ENCODE measurements at regions not wholly inside any gene's neighbourhood (a gene's known extent, or its start where the extent isn't known, plus 50 kb on each side); places are given as distances from the start of the nearest gene placed in this dataset.
"Not testable (repeated sequence)": the region's sequence is repeated elsewhere in the genome, so short reads cannot be mapped to it uniquely, and the experiment has no call there.

DNA sequence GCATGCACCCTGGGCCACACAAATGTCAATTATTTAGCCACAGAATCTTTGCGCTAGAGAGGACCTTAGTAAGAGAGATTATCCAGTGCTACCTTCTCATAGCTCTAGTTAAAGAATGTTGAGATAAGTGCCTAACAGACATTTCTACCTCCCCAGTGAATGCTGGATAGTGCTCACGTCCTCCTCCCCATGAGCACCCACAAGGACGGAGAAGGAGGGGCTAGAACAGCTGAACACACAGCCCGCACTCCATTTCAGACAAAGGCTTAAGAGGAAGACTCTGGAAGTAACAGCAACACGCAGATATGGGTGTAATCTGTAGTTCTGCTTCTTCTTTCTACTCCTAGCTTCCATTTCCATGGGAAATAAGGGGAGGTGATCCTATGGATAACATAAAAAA is 120.5 kb downstream of the FEM1C start:
- Histone ChIP-seq H3K4me1 (ENCODE audit: control insufficient read depth in 1 of 2, extremely low read depth in 1 of 2, insufficient read depth in 2 of 2, low read length in 2 of 2) (no peaks in the 10 kb centered on the region), H3K36me3 (ENCODE audit: control insufficient read depth in 2 of 2, extremely low read depth in 1 of 2, insufficient read depth in 1 of 2, low read length in 1 of 2) (no peaks in the 10 kb centered on the region), H3K4me3 (ENCODE audit: control insufficient read depth in 1 of 2, extremely low read depth in 1 of 2, low read length in 1 of 2) (no peak overlapping the region), H3K27ac (ENCODE audit: low read length) (no peak overlapping the region), H3K9me3 (no peaks in the 10 kb centered on the region), H3K27me3 (replicated peaks in 1 of 2; ENCODE audit: control insufficient read depth in 2 of 2, extremely low read depth in 1 of 2, insufficient read depth in 2 of 2, low read length in 1 of 2) (peaks cover 0 to 2% of the 10 kb centered on the region in 2 experiments)
- no peak for DNase-seq
- H3K4me3 Mint-ChIP-seq, result no peak overlapping the region
- no CpG with 5 or more reads among the region's 5 CpGs for WGBS (ENCODE audit: insufficient coverage)
- H3K27me3 Mint-ChIP-seq, result peaks cover 10 to 11% of the 10 kb centered on the region in 2 donors
- ChIA-PET CTCF (no interaction called here), POLR2A (no interaction called here)
- H3K27ac Mint-ChIP-seq, result no peak overlapping the region
- H3K9me3 Mint-ChIP-seq, result no peaks in the 10 kb centered on the region
- ATAC-seq (replicated peaks in 1 of 4), result no peak
- H3K36me3 Mint-ChIP-seq, result no peaks in the 10 kb centered on the region
- no peaks in the 10 kb centered on the region for H3K4me1 Mint-ChIP-seq

DNA sequence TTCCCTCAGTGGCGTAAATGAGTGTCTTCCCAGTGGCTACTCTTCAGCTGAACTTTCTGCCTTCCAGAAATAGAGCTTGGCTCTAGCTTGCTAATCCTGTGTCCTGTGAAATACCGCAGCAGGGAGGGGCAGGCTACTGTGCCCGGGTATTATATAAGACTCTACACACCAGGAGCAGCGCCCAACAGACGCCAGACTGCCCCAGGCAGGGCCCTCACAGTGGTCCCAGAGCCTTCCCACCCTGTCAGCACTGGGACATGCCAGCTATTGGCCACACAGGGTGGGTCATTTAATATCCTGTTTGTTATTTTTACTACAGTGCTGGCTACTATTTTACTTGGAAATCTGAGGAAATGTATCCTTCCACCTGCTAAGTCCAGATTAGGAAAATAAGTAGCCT is 121.0 kb downstream of the FEM1C start:
- Mint-ChIP-seq H3K4me1 (no peaks in the 10 kb centered on the region), H3K4me3 (no peak overlapping the region), H3K27me3 (peaks cover 14 to 15% of the 10 kb centered on the region in 2 donors), H3K36me3 (no peaks in the 10 kb centered on the region), H3K9me3 (no peaks in the 10 kb centered on the region), H3K27ac (no peak overlapping the region)
- no peaks in the 10 kb centered on the region for H3K36me3 ChIP-seq (ENCODE audit: control insufficient read depth in 2 of 2, extremely low read depth in 1 of 2, insufficient read depth in 1 of 2, low read length in 1 of 2)
- peaks cover 0 to 2% of the 10 kb centered on the region in 2 experiments for H3K27me3 ChIP-seq (replicated peaks in 1 of 2; ENCODE audit: control insufficient read depth in 2 of 2, extremely low read depth in 1 of 2, insufficient read depth in 2 of 2, low read length in 1 of 2)
- no peaks in the 10 kb centered on the region for H3K4me1 ChIP-seq (ENCODE audit: control insufficient read depth in 1 of 2, extremely low read depth in 1 of 2, insufficient read depth in 2 of 2, low read length in 2 of 2)
- DNase-seq (no peak), ATAC-seq (replicated peaks in 1 of 4) (no peak)
- H3K9me3 ChIP-seq, result no peaks in the 10 kb centered on the region
- ChIA-PET CTCF (interaction anchor here in 1 of 2 donors (0.6 kb wide), 1 partner anchor 8 kb away, joined by 3 read pairs; no protein-coding TSS in a partner anchor), POLR2A (no interaction called here)
- 84% methylated on average over 2 of the region's 5 CpGs for WGBS (ENCODE audit: insufficient coverage)
- no peak overlapping the region for H3K27ac ChIP-seq (ENCODE audit: low read length)
- no peak overlapping the region for H3K4me3 ChIP-seq (ENCODE audit: control insufficient read depth in 1 of 2, extremely low read depth in 1 of 2, low read length in 1 of 2)

- WGBS (ENCODE audit: insufficient coverage), result no CpG with 5 or more reads among the region's 1 CpG
- H3K27me3 Mint-ChIP-seq, result peaks cover 14 to 15% of the 10 kb centered on the region in 2 donors
- CTCF ChIA-PET, result interaction anchor here (0.6 kb wide), 2 partner anchors 7 to 1002 kb away, joined by 3 read pairs; no protein-coding TSS in a partner anchor
These were observed 121.5 kb downstream of the FEM1C start for GRCh38 chr5:115423051-115423450.

DNA sequence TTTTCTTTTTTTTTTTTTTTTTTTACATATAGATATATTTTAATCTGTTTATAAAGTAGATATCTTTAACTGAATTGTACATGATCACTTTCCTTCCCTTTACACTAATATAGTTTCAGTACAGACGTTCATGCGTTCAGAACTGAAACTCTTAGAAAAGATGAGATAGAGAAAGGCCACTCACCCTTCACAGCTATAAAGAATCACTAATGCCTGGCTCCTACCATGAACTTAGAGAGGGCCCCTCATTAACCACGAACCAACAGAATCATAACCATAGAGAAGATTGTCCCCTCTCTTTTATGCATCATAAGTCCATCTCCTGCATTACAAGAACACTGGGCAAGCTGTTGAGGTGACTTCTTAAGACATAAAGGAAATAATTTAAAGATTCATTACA is 123.8 kb downstream of the FEM1C start:
- DNase-seq; H3K4me1 Mint-ChIP-seq; H3K4me1 ChIP-seq (ENCODE audit: control insufficient read depth in 1 of 2, extremely low read depth in 1 of 2, insufficient read depth in 2 of 2, low read length in 2 of 2); H3K9me3 Mint-ChIP-seq; H3K4me3 Mint-ChIP-seq; H3K27me3 ChIP-seq (replicated peaks in 1 of 2; ENCODE audit: control insufficient read depth in 2 of 2, extremely low read depth in 1 of 2, insufficient read depth in 2 of 2, low read length in 1 of 2); H3K36me3 Mint-ChIP-seq; POLR2A ChIA-PET; H3K27ac ChIP-seq (ENCODE audit: low read length); H3K36me3 ChIP-seq (ENCODE audit: control insufficient read depth in 2 of 2, extremely low read depth in 1 of 2, insufficient read depth in 1 of 2, low read length in 1 of 2); H3K9me3 ChIP-seq; ATAC-seq (replicated peaks in 1 of 4); H3K4me3 ChIP-seq (ENCODE audit: control insufficient read depth in 1 of 2, extremely low read depth in 1 of 2, low read length in 1 of 2); H3K27ac Mint-ChIP-seq: not testable (repeated sequence)
- peaks cover 12 to 20% of the 10 kb centered on the region in 2 donors for H3K27me3 Mint-ChIP-seq
- CTCF ChIA-PET, result interaction anchor here in 1 of 2 donors (0.7 kb wide), 1 partner anchor 445 kb away, joined by 4 read pairs; no protein-coding TSS in a partner anchor
- no CpG with 5 or more reads among the region's 3 CpGs for WGBS (ENCODE audit: insufficient coverage)

More at GRCh38 chr5:115423051-115423450, 121.5 kb downstream of the FEM1C start:
- no peaks in the 10 kb centered on the region for H3K36me3 Mint-ChIP-seq
- Histone ChIP-seq H3K4me1 (ENCODE audit: control insufficient read depth in 1 of 2, extremely low read depth in 1 of 2, insufficient read depth in 2 of 2, low read length in 2 of 2) (no peaks in the 10 kb centered on the region), H3K4me3 (ENCODE audit: control insufficient read depth in 1 of 2, extremely low read depth in 1 of 2, low read length in 1 of 2) (no peak overlapping the region), H3K9me3 (no peaks in the 10 kb centered on the region), H3K36me3 (ENCODE audit: control insufficient read depth in 2 of 2, extremely low read depth in 1 of 2, insufficient read depth in 1 of 2, low read length in 1 of 2) (no peaks in the 10 kb centered on the region), H3K27ac (ENCODE audit: low read length) (no peak overlapping the region), H3K27me3 (replicated peaks in 1 of 2; ENCODE audit: control insufficient read depth in 2 of 2, extremely low read depth in 1 of 2, insufficient read depth in 2 of 2, low read length in 1 of 2) (peaks cover 0 to 2% of the 10 kb centered on the region in 2 experiments)
- DNase-seq (no peak), ATAC-seq (replicated peaks in 1 of 4) (no peak)
- POLR2A ChIA-PET, result no interaction called here
- H3K9me3 Mint-ChIP-seq, result no peaks in the 10 kb centered on the region
- H3K4me1 Mint-ChIP-seq, result no peaks in the 10 kb centered on the region
- no peak overlapping the region for H3K4me3 Mint-ChIP-seq
- no peak overlapping the region for H3K27ac Mint-ChIP-seq

DNA sequence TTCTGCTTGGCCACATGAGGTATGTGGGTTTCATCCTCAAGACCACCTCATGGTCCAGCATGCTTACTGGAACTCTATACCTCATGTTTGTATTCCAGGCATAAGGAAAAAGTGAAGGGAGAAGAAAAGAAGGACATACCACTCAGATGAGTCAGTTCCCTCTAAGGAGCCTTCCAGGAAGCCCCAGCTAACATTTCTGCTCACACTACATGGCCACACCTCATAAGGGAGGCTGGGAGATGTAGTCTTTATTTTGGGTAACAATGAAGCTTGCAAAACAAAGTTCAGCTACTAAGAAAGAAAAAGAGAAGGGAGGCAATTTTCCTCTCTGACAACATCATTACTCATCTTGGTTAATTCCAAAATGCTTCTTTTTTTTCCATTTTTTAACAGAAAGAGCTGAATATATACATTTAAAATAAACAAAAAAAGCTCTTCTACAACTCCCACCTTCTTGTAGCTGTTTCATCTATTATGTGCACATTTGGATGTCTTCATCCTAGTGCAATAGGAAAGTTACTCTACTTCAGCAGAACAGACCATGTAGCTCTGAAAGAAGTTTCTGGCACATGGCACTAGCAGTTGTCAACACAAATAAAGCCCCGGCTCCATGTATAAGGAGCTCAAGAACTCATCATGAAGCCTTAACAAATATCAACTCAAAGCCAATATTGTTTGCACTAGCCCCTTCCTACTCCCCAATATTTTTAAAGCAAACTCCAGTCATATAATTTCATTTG is 123.6 kb upstream of the CCDC112 start:
- ChIA-PET CTCF (no interaction called here), POLR2A (no interaction called here)
- Mint-ChIP-seq H3K4me1 (no peaks in the 10 kb centered on the region), H3K9me3 (no peaks in the 10 kb centered on the region), H3K36me3 (no peaks in the 10 kb centered on the region), H3K4me3 (no peak overlapping the region), H3K27me3 (peaks cover 8 to 20% of the 10 kb centered on the region in 2 donors), H3K27ac (no peak overlapping the region)
- Histone ChIP-seq H3K4me1 (ENCODE audit: control insufficient read depth in 1 of 2, extremely low read depth in 1 of 2, insufficient read depth in 2 of 2, low read length in 2 of 2) (no peaks in the 10 kb centered on the region), H3K36me3 (ENCODE audit: control insufficient read depth in 2 of 2, extremely low read depth in 1 of 2, insufficient read depth in 1 of 2, low read length in 1 of 2) (no peaks in the 10 kb centered on the region), H3K4me3 (ENCODE audit: control insufficient read depth in 1 of 2, extremely low read depth in 1 of 2, low read length in 1 of 2) (no peak overlapping the region), H3K27me3 (replicated peaks in 1 of 2; ENCODE audit: control insufficient read depth in 2 of 2, extremely low read depth in 1 of 2, insufficient read depth in 2 of 2, low read length in 1 of 2) (peaks cover 0 to 2% of the 10 kb centered on the region in 2 experiments), H3K27ac (ENCODE audit: low read length) (no peak overlapping the region), H3K9me3 (no peaks in the 10 kb centered on the region)
- no peak for ATAC-seq (replicated peaks in 1 of 4)
- WGBS (ENCODE audit: insufficient coverage), result no CpG with 5 or more reads among the region's 1 CpG
- DNase-seq, result no peak

- POLR2A ChIA-PET, result no interaction called here
- H3K27ac ChIP-seq (ENCODE audit: low read length), result no peak overlapping the region
- H3K4me3 Mint-ChIP-seq, result no peak overlapping the region
- no peaks in the 10 kb centered on the region for H3K27me3 ChIP-seq (replicated peaks in 1 of 2; ENCODE audit: control insufficient read depth in 2 of 2, extremely low read depth in 1 of 2, insufficient read depth in 2 of 2, low read length in 1 of 2)
- 80% methylated on average over 1 of the region's 5 CpGs for WGBS (ENCODE audit: insufficient coverage)
- no peak for DNase-seq
- H3K27ac Mint-ChIP-seq, result no peak overlapping the region
- peaks cover 8 to 14% of the 10 kb centered on the region in 2 donors for H3K27me3 Mint-ChIP-seq
- no peak overlapping the region for H3K4me3 ChIP-seq (ENCODE audit: control insufficient read depth in 1 of 2, extremely low read depth in 1 of 2, low read length in 1 of 2)
- no peaks in the 10 kb centered on the region for H3K9me3 Mint-ChIP-seq
- H3K36me3 Mint-ChIP-seq, result no peaks in the 10 kb centered on the region
- CTCF ChIA-PET, result no interaction called here
- no peaks in the 10 kb centered on the region for H3K4me1 ChIP-seq (ENCODE audit: control insufficient read depth in 1 of 2, extremely low read depth in 1 of 2, insufficient read depth in 2 of 2, low read length in 2 of 2)
- H3K4me1 Mint-ChIP-seq, result no peaks in the 10 kb centered on the region
- no peaks in the 10 kb centered on the region for H3K9me3 ChIP-seq
- no peak for ATAC-seq (replicated peaks in 1 of 4)
- H3K36me3 ChIP-seq (ENCODE audit: control insufficient read depth in 2 of 2, extremely low read depth in 1 of 2, insufficient read depth in 1 of 2, low read length in 1 of 2), result no peaks in the 10 kb centered on the region
These were observed 122.3 kb upstream of the CCDC112 start for GRCh38 chr5:115418788-115419187.

Measured in T-cell (primary cell).